GM19043 (cell line): ENCODE measurements at regions not wholly inside any gene's neighbourhood (a gene's known extent, or its start where the extent isn't known, plus 50 kb on each side); places are given as distances from the start of the nearest gene placed in this dataset.

ENCODE experiments used
- ATAC-seq: cut with Tn5 transposase; IDR thresholded peaks from one replicate; pipeline ENCODE4 v1.9.1; 2021; ENCODE audit warnings: low read depth; ENCODE audit not compliant: unreplicated experiment

GRCh38 chr3:118842147-118842863 is 192.3 kb downstream of the IGSF11 start:
- ATAC-seq: no peak

GRCh38 chr3:118846176-118846575 is 188.5 kb downstream of the IGSF11 start:
- ATAC-seq: no peak
